SK-N-SH (cell line): ENCODE measurements at regions not wholly inside any gene's neighbourhood (a gene's known extent, or its start where the extent isn't known, plus 50 kb on each side); places are given as distances from the start of the nearest gene placed in this dataset.

Experiments
- CTCF ChIP-seq: fragments of 200-600 bp; sonication (generic); IDR thresholded peaks from 2 replicates; pipeline ENCODE4 v1.6.1; 2017; ENCODE audit warnings: antibody characterized with exemption, mild to moderate bottlenecking, moderate library complexity
- ELF1 ChIP-seq: IDR thresholded peaks from 2 replicates; pipeline ENCODE4 v1.4.0; 2012
- EZH2phosphoT487 ChIP-seq: fragments of 200-600 bp; sonication (generic); IDR thresholded peaks from 2 replicates; pipeline ENCODE4 v1.6.1; 2017; ENCODE audit warnings: low read depth, mixed run types, mild to moderate bottlenecking, antibody characterized with exemption, moderate library complexity, borderline replicate concordance
- GABPA ChIP-seq: IDR thresholded peaks from 2 replicates; pipeline ENCODE4 v1.4.0; 2012; ENCODE audit warnings: low read depth, mild to moderate bottlenecking
- JUND ChIP-seq: IDR thresholded peaks from 2 replicates; pipeline ENCODE4 v1.4.0; 2012
- MEF2A ChIP-seq: IDR thresholded peaks from 2 replicates; pipeline ENCODE4 v1.4.0; 2012; ENCODE audit warnings: low read depth, borderline replicate concordance
- PBX3 ChIP-seq: IDR thresholded peaks from 2 replicates; pipeline ENCODE4; 2012
- POLR2AphosphoS5 ChIP-seq: IDR thresholded peaks from 2 replicates; pipeline ENCODE4 v1.6.1; 2012; ENCODE audit warnings: low read depth, low read length
- TAF1 ChIP-seq: IDR thresholded peaks from 2 replicates; pipeline ENCODE4 v1.6.1; 2012; ENCODE audit warnings: low read depth, mild to moderate bottlenecking, low read length, moderate library complexity, borderline replicate concordance
- USF2 ChIP-seq: fragments of 150-350 bp; IDR thresholded peaks from 2 replicates; pipeline ENCODE4 v1.6.1; 2017; ENCODE audit warnings: antibody characterized with exemption, low read length, low read depth, borderline replicate concordance

- TF ChIP-seq PBX3 (no peak), CTCF (no peak), JUND (no peak), ELF1 (no peak), USF2 (no peak), TAF1 (no peak), MEF2A (no peak), EZH2phosphoT487 (no peak), GABPA (no peak), POLR2AphosphoS5 (no peak)
Measured at GRCh38 chr5:35440409-35440808, 177.3 kb upstream of the SPEF2 start.
